IMR-90 (cell line): ENCODE measurements at regions not wholly inside any gene's neighbourhood (a gene's known extent, or its start where the extent isn't known, plus 50 kb on each side); places are given as distances from the start of the nearest gene placed in this dataset.

Experiments used
- ATAC-seq: fragments of 200-7000 bp; cut with Tn5 transposase; 2 replicates; pipeline ENCODE4 v1.9.1; 2020; ENCODE audit warnings: low read depth, mild to moderate bottlenecking, moderate library complexity
- BruUV-seq: library from RNA; stranded (reverse); fragments of 400-500 nt; replicated peaks from 2 replicates; lab custom pipeline; 2021; lab: Mats Ljungman, UMichigan
- CTCF ChIA-PET: fragments of 300-600 bp; formaldehyde crosslinking; extraction: SDS; loops from one replicate; lab custom pipeline; 2021; ENCODE audit warnings: antibody characterized with exemption; lab: Yijun Ruan, JAX
- POLR2A ChIA-PET: fragments of 300-600 bp; sonication (Branson Sonifier 250); formaldehyde crosslinking; loops from one replicate; lab custom pipeline; 2022; ENCODE audit warnings: antibody characterized with exemption; ENCODE audit not compliant: unreplicated experiment; lab: Charles Lee
- DNase-seq: peaks from one replicate; pipeline ENCODE4 v3.0.0; 2013
- H2AFZ ChIP-seq: replicated peaks from 2 replicates; pipeline ENCODE3; 2013; ENCODE audit warnings: low read length, mild to moderate bottlenecking; ENCODE audit not compliant: poor library complexity
- H2AK5ac ChIP-seq: 2 replicates; pipeline ENCODE4 v1.6.1; 2013; ENCODE audit warnings: low read depth, low read length, inconsistent platforms
- H2AK9ac ChIP-seq: replicated peaks from 2 replicates; pipeline ENCODE3; 2013; ENCODE audit warnings: mild to moderate bottlenecking, low read depth, low read length, moderate library complexity; ENCODE audit not compliant: poor library complexity
- H2BK120ac ChIP-seq: 2 replicates; pipeline ENCODE4 v1.6.1; 2013; ENCODE audit warnings: low read depth, low read length, inconsistent platforms
- H2BK15ac ChIP-seq: 3 replicates; pipeline ENCODE4 v1.6.1; 2013; ENCODE audit warnings: low read depth, low read length, inconsistent platforms
- H2BK20ac ChIP-seq: 2 replicates; pipeline ENCODE4 v1.6.1; 2013; ENCODE audit warnings: low read depth, mild to moderate bottlenecking, inconsistent platforms, low read length, moderate library complexity
- H2BK5ac ChIP-seq: 2 replicates; pipeline ENCODE4 v1.6.1; 2013; ENCODE audit warnings: mild to moderate bottlenecking, low read depth, low read length, inconsistent platforms; ENCODE audit not compliant: poor library complexity, severe bottlenecking
- H3K14ac ChIP-seq: replicated peaks from 2 replicates; pipeline ENCODE4 v1.6.1; 2013; ENCODE audit warnings: low read depth, low read length, inconsistent platforms
- H3K18ac ChIP-seq: 2 replicates; pipeline ENCODE4 v1.6.1; 2013; ENCODE audit warnings: low read depth, low read length, control low read depth
- H3K23ac ChIP-seq: 2 replicates; pipeline ENCODE4 v1.6.1; 2013; ENCODE audit warnings: low read depth, low read length, inconsistent platforms
- H3K27ac ChIP-seq: 2 replicates; pipeline ENCODE4 v1.5.1; 2013; ENCODE audit warnings: mild to moderate bottlenecking, control low read depth, low read length; ENCODE audit not compliant: insufficient read depth
- H3K27me3 ChIP-seq: 2 replicates; pipeline ENCODE4 v1.6.1; 2013; ENCODE audit warnings: low read length; ENCODE audit not compliant: control insufficient read depth, insufficient read depth
- H3K36me3 ChIP-seq: 2 replicates; pipeline ENCODE4 v1.6.1; 2013; ENCODE audit warnings: low read length, mixed read lengths; ENCODE audit not compliant: control insufficient read depth, insufficient read depth
- H3K4ac ChIP-seq: 2 replicates; pipeline ENCODE4 v1.6.1; 2013; ENCODE audit warnings: low read depth, low read length, inconsistent platforms
- H3K4me1 ChIP-seq: 2 replicates; pipeline ENCODE4 v1.6.1; 2013; ENCODE audit warnings: low read length, mixed read lengths; ENCODE audit not compliant: control insufficient read depth, insufficient read depth
- H3K4me2 ChIP-seq: 2 replicates; pipeline ENCODE4 v1.6.1; 2013; ENCODE audit warnings: low read depth, mild to moderate bottlenecking, control low read depth, low read length, moderate library complexity
- H3K4me3 ChIP-seq: 2 replicates; pipeline ENCODE4 v1.5.1; 2013; ENCODE audit warnings: low read depth, mild to moderate bottlenecking, control low read depth, low read length, moderate library complexity; ENCODE audit not compliant: insufficient read depth
- H3K56ac ChIP-seq: 2 replicates; pipeline ENCODE4 v1.6.1; 2013; ENCODE audit warnings: low read length, inconsistent platforms; ENCODE audit not compliant: insufficient read depth; ENCODE audit errors: extremely low read depth
- H3K79me1 ChIP-seq, 2 experiments: 2 replicates each; pipeline ENCODE4 v1.6.1; 2013; ENCODE audit warnings: low read length in 2 of 2, inconsistent platforms in 1 of 2, low read depth in 1 of 2
- H3K9ac ChIP-seq: 2 replicates; pipeline ENCODE4 v1.6.1; 2013; ENCODE audit warnings: low read depth, low read length, control low read depth
- H3K9me1 ChIP-seq: 2 replicates; pipeline ENCODE4 v1.6.1; 2013; ENCODE audit warnings: low read length, inconsistent platforms; ENCODE audit not compliant: insufficient read depth
- H3K9me3 ChIP-seq: 2 replicates; pipeline ENCODE4 v1.6.1; 2013; ENCODE audit warnings: low read length; ENCODE audit not compliant: control insufficient read depth, insufficient read depth
- H4K20me1 ChIP-seq: 2 replicates; pipeline ENCODE4 v1.6.1; 2013; ENCODE audit warnings: low read length, inconsistent platforms; ENCODE audit not compliant: insufficient read depth
- H4K5ac ChIP-seq: 2 replicates; pipeline ENCODE4 v1.6.1; 2013; ENCODE audit warnings: mild to moderate bottlenecking, low read depth, low read length, control low read depth
- H4K8ac ChIP-seq, 2 experiments: 2 replicates each; pipeline ENCODE4 v1.6.1; 2013; ENCODE audit warnings: low read depth in 2 of 2, low read length in 2 of 2, control low read depth in 1 of 2, inconsistent platforms in 1 of 2
- H4K91ac ChIP-seq: 2 replicates; pipeline ENCODE4 v1.6.1; 2013; ENCODE audit warnings: low read depth, low read length, inconsistent platforms; ENCODE audit not compliant: insufficient read depth
- BHLHE40 ChIP-seq: fragments of 150-350 bp; IDR thresholded peaks from 2 replicates; pipeline ENCODE4 v1.6.1; 2016; ENCODE audit warnings: mild to moderate bottlenecking, low read depth, low read length
- CEBPB ChIP-seq: IDR thresholded peaks from 2 replicates; pipeline ENCODE4 v1.6.1; 2012; ENCODE audit warnings: low read depth, low read length, improper control_type of control experiment
- CHD1 ChIP-seq: IDR thresholded peaks from 2 replicates; pipeline ENCODE4 v1.6.1; 2012; ENCODE audit warnings: low read depth, low read length, improper control_type of control experiment
- MAZ ChIP-seq: IDR thresholded peaks from 2 replicates; pipeline ENCODE4 v1.6.1; 2012; ENCODE audit warnings: low read depth, mild to moderate bottlenecking, low read length, improper control_type of control experiment, moderate library complexity, borderline replicate concordance
- MXI1 ChIP-seq: IDR thresholded peaks from 2 replicates; pipeline ENCODE4 v1.6.1; 2012; ENCODE audit warnings: low read depth, mild to moderate bottlenecking, low read length, moderate library complexity, borderline replicate concordance
- POLR2A ChIP-seq: IDR thresholded peaks from 2 replicates; pipeline ENCODE4 v1.6.1; 2012; ENCODE audit warnings: mild to moderate bottlenecking, low read depth, low read length
- RAD21 ChIP-seq: IDR thresholded peaks from 2 replicates; pipeline ENCODE4 v1.6.1; 2012; ENCODE audit warnings: low read length, improper control_type of control experiment
- RCOR1 ChIP-seq: IDR thresholded peaks from 2 replicates; pipeline ENCODE4 v1.6.1; 2012; ENCODE audit warnings: mild to moderate bottlenecking, low read length, improper control_type of control experiment; ENCODE audit not compliant: insufficient replicate concordance
- RFX5 ChIP-seq: IDR thresholded peaks from 2 replicates; pipeline ENCODE4 v1.8.0; 2012; ENCODE audit warnings: low read depth, mild to moderate bottlenecking, low read length, moderate library complexity
- USF2 ChIP-seq: fragments of 150-350 bp; IDR thresholded peaks from 2 replicates; pipeline ENCODE4 v1.6.1; 2017; ENCODE audit warnings: mild to moderate bottlenecking, antibody characterized with exemption, low read length, low read depth
- WGBS, 2 experiments: methylation state at CpG; one replicate each; pipeline versions ENCODE4 v1.1.5 to v1.1.7; 2013; ENCODE audit warnings: missing lambda C conversion rate in 2 of 2; ENCODE audit not compliant: insufficient read length in 1 of 2; ENCODE audit errors: extremely low coverage in 2 of 2; 5-methylcytosine and 5-hydroxymethylcytosine counted together
- dilution Hi-C: fragments of 300-500 bp; cut with HindIII; formaldehyde crosslinking; loops from one replicate; pipeline ENCODE4 v1.14.3; 2018; ENCODE audit warnings: low sequenced_read_pairs; ENCODE audit not compliant: unreplicated experiment
- in situ Hi-C: fragments of 300-500 bp; cut with MboI; formaldehyde crosslinking; loops from 3 replicates; pipeline ENCODE4 v1.14.3; 2019; ENCODE audit warnings: low sequenced_read_pairs, inconsistent platforms, mixed read lengths
- intact Hi-C: fragments of 100-400 bp; cut with micrococcal nuclease; formaldehyde crosslinking; loops from 2 replicates; pipeline ENCODE4 v1.10.0; 2022
- TF ChIP-seq, protein P1 (sequence below): fragments of 150-350 bp; IDR thresholded peaks from 2 replicates; pipeline ENCODE4 v1.6.1; 2016; ENCODE audit warnings: low read depth, mild to moderate bottlenecking, low read length, moderate library complexity, borderline replicate concordance

DNA sequence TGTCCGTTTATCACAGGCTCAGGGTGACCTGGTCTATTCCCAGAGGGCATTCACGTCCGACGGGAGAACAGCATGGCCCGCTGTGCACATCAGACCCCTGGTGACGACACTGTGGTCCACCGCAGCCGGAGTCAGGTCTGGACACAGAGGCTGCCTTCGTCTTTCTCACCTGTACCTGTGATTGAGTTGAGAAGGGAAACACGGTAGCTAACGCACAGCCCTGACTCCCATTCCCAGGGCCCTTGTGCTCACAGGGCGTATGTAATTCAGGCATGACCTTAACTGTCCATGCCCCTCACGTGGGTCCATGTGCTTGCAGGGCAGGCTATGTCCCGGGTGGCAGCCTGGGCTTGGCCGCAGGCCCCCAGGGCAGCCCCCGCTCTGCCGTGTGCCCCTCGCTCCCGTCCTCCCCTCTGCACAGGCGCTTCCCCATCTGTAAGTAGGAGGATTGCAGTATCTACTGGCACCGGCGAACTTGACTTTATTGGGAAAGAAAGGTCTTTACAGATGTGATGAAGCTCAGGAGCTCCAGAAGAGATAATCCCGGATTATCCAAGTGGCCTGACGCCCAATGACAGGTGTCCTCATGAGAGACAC is 221.3 kb upstream of the TCERG1L start:
- no peak for ATAC-seq
- POLR2A ChIA-PET: no interaction called here

More for the DNA sequence above, 221.3 kb upstream of the TCERG1L start:
- CTCF ChIA-PET: no interaction called here
- Histone ChIP-seq H2BK15ac (no peak overlapping the region), H3K9me1 (no peaks in the 10 kb centered on the region), H3K27me3 (no peaks in the 10 kb centered on the region), H4K20me1 (no peaks in the 10 kb centered on the region), H3K4me1 (no peaks in the 10 kb centered on the region), H3K18ac (no peak overlapping the region), H3K4me2 (no peak overlapping the region), H2BK5ac (no peak overlapping the region), H4K8ac (no peak overlapping the region), H3K9me3 (peaks cover 45% of the 10 kb centered on the region), H3K4ac (no peak overlapping the region), H2BK120ac (no peak overlapping the region), H4K91ac (no peak overlapping the region), H2AFZ (peak overlapping the region; percentile 51), H2AK9ac (no peak overlapping the region), H3K4me3 (no peak overlapping the region), H3K56ac (no peak overlapping the region), H2BK20ac (no peak overlapping the region), H3K9ac (no peak overlapping the region), H2AK5ac (no peak overlapping the region), H3K23ac (no peak overlapping the region), H3K36me3 (no peaks in the 10 kb centered on the region), H3K14ac (no peak overlapping the region), H4K5ac (no peak overlapping the region), H3K79me1 (no peaks in the 10 kb centered on the region), H3K27ac (no peak overlapping the region)
- WGBS, 2 experiments: 40% methylated on average over 1 of the region's 24 CpGs; no CpG with 5 or more reads in 1 of the 2 experiments
- dilution Hi-C loops: no loop called here
- in situ Hi-C loops: no loop called here
- no TSS peak for BruUV-seq
- intact Hi-C loops: no loop called here
- TF ChIP-seq POLR2A (no peak), CHD1 (no peak), RCOR1 (no peak), CEBPB (no peak), MXI1 (no peak), USF2 (no peak), RAD21 (no peak), MAZ (no peak), RFX5 (no peak), BHLHE40 (no peak)
- TF ChIP-seq, protein P1, sequence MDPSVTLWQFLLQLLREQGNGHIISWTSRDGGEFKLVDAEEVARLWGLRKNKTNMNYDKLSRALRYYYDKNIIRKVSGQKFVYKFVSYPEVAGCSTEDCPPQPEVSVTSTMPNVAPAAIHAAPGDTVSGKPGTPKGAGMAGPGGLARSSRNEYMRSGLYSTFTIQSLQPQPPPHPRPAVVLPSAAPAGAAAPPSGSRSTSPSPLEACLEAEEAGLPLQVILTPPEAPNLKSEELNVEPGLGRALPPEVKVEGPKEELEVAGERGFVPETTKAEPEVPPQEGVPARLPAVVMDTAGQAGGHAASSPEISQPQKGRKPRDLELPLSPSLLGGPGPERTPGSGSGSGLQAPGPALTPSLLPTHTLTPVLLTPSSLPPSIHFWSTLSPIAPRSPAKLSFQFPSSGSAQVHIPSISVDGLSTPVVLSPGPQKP: no peak
- no peak for DNase-seq
